ENCODE measurements at regions not wholly inside any gene's neighbourhood (a gene's known extent, or its start where the extent isn't known, plus 50 kb on each side); places are given as distances from the start of the nearest gene placed in this dataset.
"Not testable (repeated sequence)": the region's sequence is repeated elsewhere in the genome, so short reads cannot be mapped to it uniquely, and the experiment has no call there.

DNA sequence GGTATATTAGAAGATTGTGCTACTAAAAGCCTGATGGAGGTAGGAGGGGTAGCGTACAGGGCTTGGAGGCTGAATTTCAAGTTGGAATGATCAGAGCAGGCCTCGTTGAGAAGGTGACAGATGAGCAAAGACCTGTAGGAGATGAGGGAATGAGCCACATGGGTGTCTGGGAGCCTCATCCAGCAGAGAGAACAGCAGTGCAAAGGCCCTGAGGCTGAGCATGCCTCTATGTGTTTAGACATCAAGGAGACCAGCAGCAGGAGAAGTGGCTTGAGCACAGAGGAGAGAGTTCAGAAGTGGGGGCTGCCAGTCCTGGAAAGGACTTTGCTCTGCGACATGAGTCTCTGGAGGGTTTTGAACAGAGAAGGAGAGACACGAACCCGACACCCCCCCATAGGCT, 111.7 kb downstream of the TMEM130 start:
- H3K4me3 ChIP-seq (ENCODE audit: low read depth, low read length) = no peak overlapping the region
- DNase-seq (ENCODE audit: low read depth) = no peak
- in situ Hi-C loops (cut with HindIII; ENCODE audit: low sequenced_read_pairs) = no loop called here
- TF ChIP-seq, protein P1, sequence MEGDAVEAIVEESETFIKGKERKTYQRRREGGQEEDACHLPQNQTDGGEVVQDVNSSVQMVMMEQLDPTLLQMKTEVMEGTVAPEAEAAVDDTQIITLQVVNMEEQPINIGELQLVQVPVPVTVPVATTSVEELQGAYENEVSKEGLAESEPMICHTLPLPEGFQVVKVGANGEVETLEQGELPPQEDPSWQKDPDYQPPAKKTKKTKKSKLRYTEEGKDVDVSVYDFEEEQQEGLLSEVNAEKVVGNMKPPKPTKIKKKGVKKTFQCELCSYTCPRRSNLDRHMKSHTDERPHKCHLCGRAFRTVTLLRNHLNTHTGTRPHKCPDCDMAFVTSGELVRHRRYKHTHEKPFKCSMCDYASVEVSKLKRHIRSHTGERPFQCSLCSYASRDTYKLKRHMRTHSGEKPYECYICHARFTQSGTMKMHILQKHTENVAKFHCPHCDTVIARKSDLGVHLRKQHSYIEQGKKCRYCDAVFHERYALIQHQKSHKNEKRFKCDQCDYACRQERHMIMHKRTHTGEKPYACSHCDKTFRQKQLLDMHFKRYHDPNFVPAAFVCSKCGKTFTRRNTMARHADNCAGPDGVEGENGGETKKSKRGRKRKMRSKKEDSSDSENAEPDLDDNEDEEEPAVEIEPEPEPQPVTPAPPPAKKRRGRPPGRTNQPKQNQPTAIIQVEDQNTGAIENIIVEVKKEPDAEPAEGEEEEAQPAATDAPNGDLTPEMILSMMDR (IDR thresholded peaks at IDR 0.05; ENCODE audit: low read depth, low read length, missing control alignments) = no peak

DNA sequence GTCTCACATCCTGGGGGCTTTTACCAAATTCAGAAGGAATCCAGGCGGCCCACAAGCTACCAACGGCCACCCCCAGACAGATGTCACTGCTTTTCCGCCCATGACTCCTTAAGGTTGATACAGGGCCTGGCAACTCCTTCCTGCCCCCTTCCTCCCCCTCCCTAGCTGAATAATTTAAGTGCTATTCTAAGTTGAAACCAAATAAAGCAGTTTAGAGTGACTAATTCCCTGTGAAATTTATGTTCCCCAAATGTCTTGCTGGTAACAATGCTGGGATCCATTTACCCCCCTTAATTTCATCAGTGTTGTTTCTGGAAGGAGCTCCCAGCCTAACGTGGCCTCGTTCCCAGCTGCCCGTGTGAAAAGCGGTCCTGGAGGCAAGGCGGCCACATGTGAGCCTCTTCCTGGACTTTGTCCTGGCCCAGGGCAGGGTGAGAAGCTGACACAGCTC, 109.6 kb downstream of the TMEM130 start:
- no peak overlapping the region for H3K4me3 ChIP-seq (ENCODE audit: low read depth, low read length)
- in situ Hi-C loops (cut with HindIII; ENCODE audit: low sequenced_read_pairs) = no loop called here
- TF ChIP-seq, protein P1 (IDR thresholded peaks at IDR 0.05; ENCODE audit: low read depth, low read length, missing control alignments) = no peak
- DNase-seq (ENCODE audit: low read depth) = peak; percentile 31

DNA sequence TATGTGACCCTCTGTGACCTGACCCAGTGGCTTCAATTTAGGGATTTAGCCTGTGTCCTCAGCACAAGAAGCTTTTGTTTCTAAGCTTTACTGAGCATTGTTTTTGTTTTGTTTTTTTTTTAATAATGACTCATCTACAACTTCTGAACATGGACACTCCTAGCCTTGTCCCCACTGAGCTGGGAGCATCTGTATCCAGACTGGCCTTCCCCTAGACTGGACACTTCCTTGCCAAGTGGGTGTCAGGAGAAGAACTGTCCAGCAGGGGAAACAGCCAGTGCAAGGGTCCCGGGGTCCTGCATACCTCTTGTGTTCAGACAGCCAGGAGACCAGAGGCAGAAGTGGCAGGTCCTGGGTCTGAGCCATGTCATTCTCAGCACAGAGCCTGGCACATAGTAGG, 108.6 kb downstream of the TMEM130 start:
- TF ChIP-seq, protein P1 (IDR thresholded peaks at IDR 0.05; ENCODE audit: low read depth, low read length, missing control alignments) = no peak
- DNase-seq (ENCODE audit: low read depth) = no peak

DNA sequence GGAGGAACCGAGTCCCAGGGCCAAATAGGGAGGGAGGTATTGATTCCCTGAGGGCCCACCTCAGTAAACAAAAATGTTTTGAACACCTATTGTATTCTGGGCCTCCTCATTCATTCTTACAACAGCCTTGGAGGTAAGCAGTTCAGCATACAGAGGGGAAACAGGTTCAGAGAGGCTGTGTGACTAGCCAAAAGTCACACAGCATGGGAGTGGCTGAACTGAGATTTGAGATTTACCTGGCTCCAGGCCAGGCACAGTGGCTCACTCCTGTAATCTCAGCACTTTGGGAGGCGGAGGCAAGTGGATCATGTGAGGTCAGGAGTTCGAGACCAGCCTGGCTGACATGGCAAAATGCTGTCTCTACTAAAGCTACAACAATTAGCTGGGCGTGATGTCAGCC, 107.2 kb downstream of the TMEM130 start:
- no peak for DNase-seq (ENCODE audit: low read depth)
- in situ Hi-C loops (cut with HindIII; ENCODE audit: low sequenced_read_pairs) = no loop called here
- TF ChIP-seq, protein P1 (IDR thresholded peaks at IDR 0.05; ENCODE audit: low read depth, low read length, missing control alignments) = no peak
- no peak overlapping the region for H3K4me3 ChIP-seq (ENCODE audit: low read depth, low read length)

More for the DNA sequence above, 108.6 kb downstream of the TMEM130 start:
- H3K4me3 ChIP-seq (ENCODE audit: low read depth, low read length) = no peak overlapping the region
- in situ Hi-C loops (cut with HindIII; ENCODE audit: low sequenced_read_pairs) = no loop called here

DNA sequence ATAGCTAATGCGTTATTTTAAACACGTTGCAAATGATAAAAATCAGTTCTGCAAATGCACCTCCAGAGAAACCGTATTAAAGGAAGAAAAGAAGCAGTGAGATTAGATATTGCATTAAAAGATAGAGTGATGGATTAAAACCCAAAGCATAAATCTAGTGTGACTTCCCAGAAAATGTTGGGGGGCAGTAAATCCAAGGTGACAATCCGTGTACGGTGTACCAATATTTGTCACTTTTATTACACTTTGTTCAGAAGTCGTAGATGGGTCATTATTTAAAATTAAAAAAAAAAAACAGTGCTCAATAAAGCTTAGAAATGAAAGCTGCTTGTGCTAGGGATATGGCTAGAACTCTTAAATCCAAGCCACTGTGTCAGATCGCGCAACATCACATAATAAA, 106.4 kb downstream of the TMEM130 start:
- in situ Hi-C loops (cut with HindIII; ENCODE audit: low sequenced_read_pairs) = no loop called here
- DNase-seq (ENCODE audit: low read depth) = no peak
- TF ChIP-seq, protein P1 (IDR thresholded peaks at IDR 0.05; ENCODE audit: low read depth, low read length, missing control alignments) = no peak
- H3K4me3 ChIP-seq (ENCODE audit: low read depth, low read length) = no peak overlapping the region

DNA sequence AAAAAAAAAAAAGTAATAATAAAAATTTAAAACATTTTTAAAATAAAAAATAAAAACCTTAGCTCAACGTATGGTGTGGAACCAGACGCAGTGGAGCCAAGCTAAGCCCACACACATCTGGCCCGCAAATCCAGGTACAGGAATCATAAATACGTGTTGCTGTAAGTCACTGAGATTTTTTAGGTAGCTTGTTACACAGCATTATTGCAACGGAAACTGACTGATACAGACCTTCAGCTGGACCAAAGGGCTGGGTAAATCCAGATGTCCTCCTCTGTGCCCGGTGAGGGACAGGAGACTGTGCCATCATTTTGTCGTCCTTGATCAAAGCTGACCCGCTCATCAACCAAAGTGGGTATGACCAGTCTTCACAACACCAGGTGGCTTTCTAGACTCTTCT, 104.9 kb downstream of the TMEM130 start:
- in situ Hi-C loops (cut with HindIII; ENCODE audit: low sequenced_read_pairs) = no loop called here
- TF ChIP-seq, protein P1 (IDR thresholded peaks at IDR 0.05; ENCODE audit: low read depth, low read length, missing control alignments) = no peak
- no peak overlapping the region for H3K4me3 ChIP-seq (ENCODE audit: low read depth, low read length)
- DNase-seq (ENCODE audit: low read depth) = no peak

DNA sequence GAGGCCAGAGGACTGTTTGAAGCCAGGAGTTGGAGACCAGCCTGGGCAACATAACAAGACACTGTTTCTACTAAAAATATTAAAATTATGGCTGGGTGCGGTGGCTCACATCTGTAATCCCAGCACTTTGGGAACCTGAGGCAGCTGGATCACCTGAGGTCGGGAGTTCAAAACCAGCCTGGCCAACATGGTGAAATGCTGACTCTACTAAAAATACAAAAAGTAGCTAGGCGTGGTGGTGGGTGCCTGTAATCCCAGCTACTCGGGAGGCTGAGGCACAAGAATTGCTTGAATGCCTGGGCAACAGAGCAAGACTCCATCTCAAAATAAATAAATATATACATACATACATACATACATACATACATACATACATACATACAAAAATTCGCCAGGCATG, 99.7 kb downstream of the TMEM130 start:
- H3K4me3 ChIP-seq (ENCODE audit: low read depth, low read length); in situ Hi-C loops (cut with HindIII; ENCODE audit: low sequenced_read_pairs); DNase-seq (ENCODE audit: low read depth): not testable (repeated sequence)

Data from astrocyte of the cerebellum (primary cell).